ENCODE measurements at regions not wholly inside any gene's neighbourhood (a gene's known extent, or its start where the extent isn't known, plus 50 kb on each side); places are given as distances from the start of the nearest gene placed in this dataset.

DNA sequence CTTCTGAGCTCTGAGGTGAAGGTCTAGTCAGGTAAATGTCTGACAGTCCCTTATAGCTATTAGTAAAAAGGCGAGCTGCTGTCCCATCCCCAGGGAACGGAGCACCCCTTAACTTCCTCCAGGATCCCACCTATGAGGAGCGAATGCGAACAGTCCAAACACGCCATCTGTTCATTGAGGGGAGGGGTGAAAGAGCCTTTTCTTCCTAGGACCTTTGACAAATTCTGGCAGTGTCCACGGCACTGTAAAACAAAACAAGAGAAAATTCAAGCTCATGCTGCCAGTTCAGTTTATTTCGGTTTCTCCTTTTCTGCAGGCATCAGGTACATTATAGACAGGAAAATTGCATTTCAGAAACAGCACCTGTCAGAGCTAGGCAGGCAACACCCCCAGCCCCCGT lies 253.8 kb upstream of the CADM1 start:
- TF ChIP-seq, protein P1, sequence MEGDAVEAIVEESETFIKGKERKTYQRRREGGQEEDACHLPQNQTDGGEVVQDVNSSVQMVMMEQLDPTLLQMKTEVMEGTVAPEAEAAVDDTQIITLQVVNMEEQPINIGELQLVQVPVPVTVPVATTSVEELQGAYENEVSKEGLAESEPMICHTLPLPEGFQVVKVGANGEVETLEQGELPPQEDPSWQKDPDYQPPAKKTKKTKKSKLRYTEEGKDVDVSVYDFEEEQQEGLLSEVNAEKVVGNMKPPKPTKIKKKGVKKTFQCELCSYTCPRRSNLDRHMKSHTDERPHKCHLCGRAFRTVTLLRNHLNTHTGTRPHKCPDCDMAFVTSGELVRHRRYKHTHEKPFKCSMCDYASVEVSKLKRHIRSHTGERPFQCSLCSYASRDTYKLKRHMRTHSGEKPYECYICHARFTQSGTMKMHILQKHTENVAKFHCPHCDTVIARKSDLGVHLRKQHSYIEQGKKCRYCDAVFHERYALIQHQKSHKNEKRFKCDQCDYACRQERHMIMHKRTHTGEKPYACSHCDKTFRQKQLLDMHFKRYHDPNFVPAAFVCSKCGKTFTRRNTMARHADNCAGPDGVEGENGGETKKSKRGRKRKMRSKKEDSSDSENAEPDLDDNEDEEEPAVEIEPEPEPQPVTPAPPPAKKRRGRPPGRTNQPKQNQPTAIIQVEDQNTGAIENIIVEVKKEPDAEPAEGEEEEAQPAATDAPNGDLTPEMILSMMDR (IDR thresholded peaks at IDR 0.05) = no peak

DNA sequence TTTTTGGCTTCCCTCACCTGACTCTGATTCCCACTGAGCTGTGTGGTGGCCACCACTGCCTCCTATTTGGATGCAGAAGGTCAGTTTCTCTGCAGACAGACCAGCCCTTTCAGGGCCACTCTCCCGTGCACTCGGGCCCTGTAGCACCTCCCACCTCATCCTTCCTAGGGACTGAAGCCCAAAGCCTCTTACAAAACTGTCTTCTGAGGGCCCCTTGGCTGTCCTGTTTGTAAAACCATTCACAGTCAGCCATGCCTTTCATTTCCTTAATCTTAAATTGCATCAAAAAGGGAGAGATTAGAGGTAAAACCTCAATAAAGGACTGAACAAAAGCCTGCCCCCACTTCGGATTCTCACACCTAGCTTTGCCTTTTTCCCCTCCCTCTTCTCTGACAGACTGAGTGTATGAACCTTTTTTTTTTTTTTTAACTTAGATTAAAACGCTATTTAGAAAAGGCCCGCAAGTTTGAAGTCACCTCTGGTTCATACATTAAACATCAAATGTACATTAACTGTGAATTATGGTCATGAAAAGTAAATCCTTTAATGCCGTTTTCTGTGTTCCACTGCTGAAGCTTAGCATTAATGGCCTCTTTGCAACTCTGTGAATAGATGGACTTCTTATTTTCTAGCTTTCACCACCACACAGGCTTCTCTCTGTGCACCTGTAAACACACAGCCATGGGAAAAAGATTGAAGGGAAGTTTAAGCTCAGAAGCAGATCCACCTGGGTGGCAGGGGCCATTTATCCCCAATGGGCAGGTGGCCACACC lies 247.2 kb upstream of the CADM1 start:
- TF ChIP-seq, protein P1 (IDR thresholded peaks at IDR 0.05) = no peak

DNA sequence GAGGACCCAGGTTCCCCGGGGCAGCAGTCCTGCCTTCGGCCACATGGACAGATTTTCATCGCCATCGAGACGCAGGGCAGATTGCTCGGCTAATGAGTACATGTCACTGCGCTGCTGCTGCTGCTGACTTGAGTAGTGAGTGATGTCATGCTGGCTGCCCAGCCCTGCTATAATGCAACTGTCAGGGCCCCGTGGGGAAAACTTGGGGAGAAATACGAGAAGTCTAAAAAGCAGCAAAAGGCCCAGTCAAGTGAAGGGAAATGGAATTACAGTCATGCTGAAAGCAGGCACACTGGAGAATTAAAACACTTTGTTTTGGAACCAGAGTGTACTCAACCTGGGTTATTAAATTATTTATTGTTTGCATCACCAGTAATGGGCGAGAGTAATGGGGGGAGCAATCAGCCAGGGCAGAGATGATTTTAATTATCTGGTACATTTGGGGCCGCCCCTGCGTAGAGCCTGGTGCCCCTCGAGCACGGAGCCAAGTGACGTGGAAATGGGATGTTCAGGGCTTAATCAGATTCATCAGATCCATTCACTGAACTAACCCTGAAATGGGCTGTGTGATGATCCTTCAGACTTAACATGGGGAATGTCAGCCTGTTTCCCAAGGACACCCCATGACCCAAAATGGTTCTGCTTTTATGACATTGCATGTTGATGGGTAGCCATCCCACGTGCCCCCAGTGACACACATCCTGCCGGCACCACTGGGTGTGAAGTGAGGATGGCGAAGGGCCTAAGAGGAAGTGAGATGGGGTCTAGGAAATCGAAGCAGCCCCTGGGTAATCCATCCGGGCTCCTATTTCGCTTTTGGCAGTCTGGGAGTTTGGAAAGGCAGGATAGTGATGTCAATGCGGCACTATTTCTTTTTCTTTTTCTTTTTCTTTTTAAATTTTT lies 241.6 kb upstream of the CADM1 start:
- TF ChIP-seq, protein P1 (IDR thresholded peaks at IDR 0.05) = no peak

DNA sequence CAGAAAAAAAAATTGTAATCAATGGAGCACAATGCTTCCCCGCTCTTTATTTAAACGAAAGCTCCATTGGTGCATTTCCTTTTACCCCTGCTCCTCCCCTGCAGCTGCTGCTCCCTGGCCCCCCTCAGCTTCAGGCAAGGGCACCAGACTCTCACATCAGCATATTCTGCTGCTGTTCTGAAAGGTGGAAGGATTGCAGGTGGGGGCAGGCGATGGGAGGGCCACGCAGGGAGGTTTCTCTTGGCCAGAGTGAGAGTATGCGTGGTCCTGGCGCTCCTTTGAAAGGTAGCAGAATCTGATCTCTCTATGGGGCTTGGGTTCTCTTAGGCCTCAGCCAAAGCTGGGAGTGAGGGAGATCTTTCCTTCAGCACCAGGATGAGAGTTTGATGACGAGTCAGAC lies 240.9 kb upstream of the CADM1 start:
- TF ChIP-seq, protein P1 (IDR thresholded peaks at IDR 0.05) = no peak

DNA sequence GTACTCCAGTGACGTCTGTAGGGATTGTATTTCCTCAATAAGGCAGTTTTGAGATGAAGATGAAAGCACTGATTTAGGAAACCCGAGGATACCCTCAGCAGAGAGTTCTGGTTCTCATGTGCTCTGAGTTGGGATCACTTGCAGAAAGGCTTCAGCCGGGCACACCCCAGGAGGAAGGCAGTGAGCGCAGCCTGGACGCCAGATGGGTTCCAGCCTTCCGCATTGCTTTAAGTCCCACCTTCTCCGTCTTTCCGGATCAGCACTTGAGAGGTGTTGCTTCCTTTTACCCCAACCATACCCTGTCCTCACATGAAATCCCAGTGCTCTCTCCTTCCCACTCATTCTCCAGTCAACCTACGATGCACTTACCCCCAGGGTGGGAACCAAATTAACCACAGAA lies 239.5 kb upstream of the CADM1 start:
- TF ChIP-seq, protein P1 (IDR thresholded peaks at IDR 0.05) = no peak

DNA sequence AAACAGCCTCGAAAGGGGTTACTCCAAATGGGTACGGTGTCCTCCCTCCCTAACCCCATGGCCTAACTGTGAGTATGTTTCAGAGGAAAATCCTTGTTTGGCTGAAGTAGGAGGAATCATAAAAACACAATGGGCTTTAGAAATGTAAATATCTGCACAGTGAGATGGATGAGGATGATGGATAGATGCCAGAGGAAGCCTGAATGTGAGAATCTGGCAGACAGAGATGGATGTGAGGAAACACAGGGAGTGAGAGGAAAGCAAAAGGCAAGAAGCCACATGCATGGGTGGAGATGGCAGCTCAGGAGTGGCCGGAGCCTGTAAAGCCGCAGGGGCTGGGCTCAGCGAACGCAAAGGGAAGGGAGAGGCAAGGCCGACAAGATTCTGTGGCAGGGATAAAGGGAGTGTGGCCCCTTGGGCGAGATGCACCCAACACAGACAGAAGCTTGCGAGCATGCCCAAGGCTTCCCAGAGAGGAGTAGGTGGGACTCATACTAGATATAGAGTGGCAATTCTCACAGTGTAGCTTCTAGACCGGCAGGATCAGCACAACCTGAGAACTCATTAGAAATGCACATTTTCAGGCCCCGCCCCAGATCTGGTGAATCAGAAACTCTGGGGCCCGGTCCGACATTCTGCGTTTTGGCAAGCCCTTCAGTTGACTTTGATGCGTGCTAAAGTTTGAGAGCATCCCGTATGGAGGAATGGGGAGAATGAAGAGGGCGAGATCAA lies 237.3 kb upstream of the CADM1 start:
- TF ChIP-seq, protein P1 (IDR thresholded peaks at IDR 0.05) = no peak

DNA sequence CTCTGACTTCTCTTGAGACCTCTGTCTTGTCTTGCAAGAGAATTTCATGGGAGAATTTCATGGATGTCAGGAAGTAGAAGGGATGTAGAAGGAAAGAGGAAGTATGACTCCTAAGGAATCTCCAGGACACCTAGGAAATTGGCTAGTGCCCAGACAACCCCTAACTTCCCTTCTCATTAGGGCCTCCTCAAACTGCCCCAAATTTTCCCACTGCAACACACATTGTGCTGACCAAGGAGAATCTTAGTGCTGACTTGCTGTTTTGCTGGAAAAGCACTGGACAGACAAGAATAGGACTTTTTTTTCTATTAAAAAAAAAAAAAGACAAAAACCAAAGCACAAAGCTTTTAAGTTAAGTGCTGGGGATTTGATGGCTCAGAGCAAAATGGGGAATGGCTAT lies 236.1 kb upstream of the CADM1 start:
- TF ChIP-seq, protein P1 (IDR thresholded peaks at IDR 0.05) = no peak

All from LNCAP (cell line).